HG02678 (cell line): ENCODE measurements at regions not wholly inside any gene's neighbourhood (a gene's known extent, or its start where the extent isn't known, plus 50 kb on each side); places are given as distances from the start of the nearest gene placed in this dataset.
"Not testable (repeated sequence)": the region's sequence is repeated elsewhere in the genome, so short reads cannot be mapped to it uniquely, and the experiment has no call there.

Experiments used
- ATAC-seq: cut with Tn5 transposase; IDR thresholded peaks from one replicate; pipeline ENCODE4 v1.9.1; 2021; ENCODE audit warnings: mild to moderate bottlenecking, moderate library complexity; ENCODE audit not compliant: unreplicated experiment

DNA sequence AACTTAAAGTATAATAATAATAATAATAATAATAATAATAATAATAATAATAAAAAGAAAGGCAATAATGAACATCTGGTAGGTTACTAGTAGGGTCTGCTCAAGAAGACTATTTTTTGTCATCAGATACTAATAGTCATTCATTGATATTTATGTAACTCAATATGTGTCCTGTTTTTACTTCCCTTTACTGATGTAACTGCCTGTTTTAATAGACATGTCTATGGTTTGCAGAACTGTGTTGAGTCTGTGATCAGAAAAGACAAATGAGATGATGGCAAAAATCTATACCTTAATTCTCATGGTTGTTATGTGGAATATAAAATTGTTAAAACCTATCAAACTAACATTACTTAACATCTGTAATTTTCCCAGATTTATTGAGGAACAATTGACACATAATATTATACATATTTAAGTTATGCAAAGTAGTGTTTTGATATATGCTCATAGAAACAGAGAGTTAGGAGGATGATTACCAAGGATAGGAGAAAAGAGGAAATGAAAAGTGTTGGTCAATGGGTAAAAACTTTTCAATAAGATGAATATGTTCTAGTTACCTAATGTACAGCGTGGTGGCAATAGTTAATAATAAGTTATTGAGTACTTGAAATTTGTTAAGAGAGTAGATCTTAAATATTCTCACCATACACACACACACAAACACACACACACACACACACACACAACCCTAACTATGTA lies 699.4 kb downstream of the ZPLD1 start:
- ATAC-seq, result peak; percentile 88

DNA sequence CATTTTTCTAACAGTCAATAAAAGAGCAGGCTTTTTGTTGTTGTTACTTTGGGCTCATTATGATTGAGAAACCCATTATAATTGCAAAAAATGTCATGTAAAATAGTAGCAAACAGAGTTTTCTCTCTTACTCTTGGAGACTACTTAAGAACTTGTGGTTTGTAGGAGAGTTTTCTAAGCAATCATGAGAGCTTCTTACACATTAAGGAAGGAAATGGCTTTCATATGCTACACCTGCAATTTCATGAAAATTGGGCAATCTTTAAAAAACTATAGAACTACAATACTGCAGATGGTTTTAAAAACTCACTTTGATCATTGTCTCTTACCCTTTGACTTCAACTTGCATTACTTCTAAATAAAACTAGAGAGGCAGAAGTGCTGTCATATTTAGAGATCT lies 701.8 kb downstream of the ZPLD1 start:
- ATAC-seq, result no peak

DNA sequence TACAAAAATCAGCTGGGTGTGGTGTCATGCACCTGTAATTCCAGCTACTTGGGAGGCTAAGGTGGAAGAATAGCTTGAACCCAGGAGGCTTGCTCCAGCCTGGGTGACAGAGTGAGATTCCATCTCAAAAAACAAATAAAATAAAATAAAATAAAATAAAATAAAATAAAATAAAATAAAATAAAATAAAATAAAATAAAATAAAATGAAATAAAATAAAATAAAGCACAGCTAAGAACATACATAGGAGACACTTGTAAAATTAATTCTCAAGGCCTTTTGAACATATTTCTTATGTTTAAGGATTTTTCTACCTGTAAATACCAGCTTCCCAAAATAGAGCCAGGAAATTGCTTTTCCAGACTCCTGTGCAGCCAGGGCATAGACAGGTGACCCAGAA lies 703.0 kb downstream of the ZPLD1 start:
- ATAC-seq, result no peak

DNA sequence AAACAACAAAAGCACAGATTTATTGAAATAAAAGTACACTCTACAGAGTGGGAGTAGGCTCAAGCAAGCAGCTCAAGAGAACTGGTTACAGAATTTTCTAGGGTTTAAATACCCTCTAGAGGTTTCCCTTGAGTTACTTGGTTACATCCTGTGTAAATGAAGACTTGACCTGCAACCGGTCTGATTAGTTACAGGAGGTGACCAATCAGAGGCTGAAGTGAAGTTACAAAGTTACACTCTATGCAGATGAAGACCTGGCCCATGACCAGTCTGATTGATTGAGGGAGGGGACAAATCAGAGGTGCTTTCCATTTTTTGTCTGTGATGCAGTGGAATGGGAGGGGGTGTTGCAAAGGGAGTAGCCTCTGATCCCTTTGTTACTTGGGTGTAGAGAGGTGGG lies 723.4 kb downstream of the ZPLD1 start:
- no peak for ATAC-seq

DNA sequence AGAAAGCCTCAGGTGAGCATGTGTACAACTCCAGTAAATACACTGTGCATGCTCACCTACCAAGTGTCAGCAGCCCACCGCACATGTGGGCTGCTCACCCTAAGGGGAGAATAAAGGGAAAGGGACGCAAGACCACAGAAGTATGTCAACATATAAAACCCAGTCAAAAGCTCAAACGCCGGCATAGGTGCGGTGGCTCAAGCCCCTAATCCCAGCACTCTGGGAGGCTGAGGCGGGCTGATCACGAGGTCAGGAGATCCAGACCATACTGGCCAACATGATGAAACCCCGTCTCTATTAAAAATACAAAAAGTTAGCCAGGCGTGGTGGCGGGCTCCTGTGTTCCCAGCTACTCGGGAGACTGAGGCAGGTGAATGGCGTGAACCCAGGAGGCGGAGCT lies 732.1 kb downstream of the ZPLD1 start:
- ATAC-seq, result no peak

DNA sequence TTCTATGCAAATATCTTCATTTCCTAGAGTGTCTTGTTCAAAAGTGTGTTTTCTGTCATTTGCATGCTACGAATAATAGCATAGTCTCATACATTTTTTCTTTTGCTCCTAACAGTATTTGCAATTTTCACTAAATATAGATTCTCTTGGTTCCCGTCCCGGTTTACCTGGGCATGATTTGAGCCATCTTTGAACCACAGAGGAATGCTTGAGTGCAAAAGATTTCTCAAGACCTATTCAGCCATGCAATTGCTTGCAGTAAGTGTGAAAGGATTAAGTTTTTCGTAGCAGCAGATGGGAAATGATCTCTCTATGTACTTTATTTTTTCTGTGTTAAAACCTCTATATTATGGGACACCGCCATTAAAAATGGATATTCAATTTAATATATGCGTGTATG lies 733.0 kb downstream of the ZPLD1 start:
- no peak for ATAC-seq

DNA sequence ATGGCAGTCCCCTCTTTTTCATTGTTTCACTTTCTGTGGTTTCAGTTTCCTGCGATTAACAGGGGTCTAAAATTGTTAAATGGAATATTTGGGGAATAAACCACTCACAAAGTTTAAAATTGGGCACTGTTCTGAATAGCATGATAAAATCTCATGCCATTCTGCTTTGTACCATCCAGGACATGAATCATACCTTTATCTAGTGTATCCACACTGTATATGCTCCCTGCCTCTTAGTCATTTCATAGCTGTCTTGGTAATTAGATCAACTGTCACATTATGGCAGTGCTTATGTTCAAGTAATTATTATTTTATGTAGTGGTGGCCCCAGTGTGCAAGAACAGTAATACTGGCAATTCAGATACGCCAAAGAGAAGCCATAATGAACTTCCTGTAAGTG lies 734.5 kb downstream of the ZPLD1 start:
- no peak for ATAC-seq

DNA sequence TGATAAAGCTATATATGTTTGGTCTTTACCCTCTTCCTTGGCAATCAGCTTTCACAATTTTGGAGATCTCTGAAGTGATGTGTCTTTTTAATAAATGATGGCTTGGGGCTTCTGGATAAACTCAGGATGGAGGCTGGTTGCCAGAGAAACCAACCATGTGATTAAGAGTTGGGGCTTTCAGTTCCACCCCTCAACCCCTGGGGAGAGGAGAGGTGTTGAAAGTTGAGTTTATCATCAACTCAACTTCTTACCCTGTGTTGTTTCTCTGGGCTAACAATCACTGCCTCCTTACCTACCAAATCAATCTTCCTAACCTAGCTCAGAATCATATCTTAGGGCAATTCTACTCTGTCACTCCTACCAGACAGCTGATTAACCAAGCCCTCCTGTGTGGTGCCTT lies 735.8 kb downstream of the ZPLD1 start:
- ATAC-seq, result peak; percentile 66

DNA sequence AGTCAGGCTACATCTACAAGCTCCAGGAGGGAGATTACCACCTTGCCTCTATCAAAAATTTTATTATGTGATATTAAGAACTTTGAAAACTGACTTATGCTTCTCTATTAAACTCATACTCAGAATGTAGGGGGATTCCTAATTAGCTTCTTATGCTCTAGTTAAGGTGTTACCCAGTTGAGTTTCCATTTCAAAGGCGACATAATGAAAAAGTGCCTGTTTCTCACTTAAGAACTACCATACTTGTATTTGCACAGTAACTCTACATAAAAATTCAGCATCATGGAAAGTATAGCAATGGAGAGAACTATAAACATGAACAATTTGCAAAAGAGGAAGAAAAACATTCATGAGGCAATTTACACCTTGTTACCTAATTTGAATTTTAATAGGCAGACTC lies 739.1 kb downstream of the ZPLD1 start:
- no peak for ATAC-seq

DNA sequence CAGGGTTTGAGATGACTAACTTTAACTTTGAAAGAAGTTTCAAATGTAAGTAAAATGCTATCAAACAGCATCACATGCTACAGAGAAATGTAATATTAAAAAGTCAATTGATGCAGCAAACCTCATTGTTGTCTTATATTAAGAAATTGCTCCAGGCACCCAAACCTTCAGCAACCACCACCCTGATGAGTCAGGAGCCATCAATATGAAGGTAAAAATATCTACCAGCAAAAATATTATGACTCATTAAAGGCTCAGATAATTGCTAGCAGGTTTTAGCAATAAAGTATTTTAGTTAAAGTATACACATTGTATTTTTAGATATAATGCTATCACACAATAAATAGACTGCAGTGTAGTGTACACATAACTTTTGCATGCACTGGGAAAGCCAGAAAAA lies 746.3 kb downstream of the ZPLD1 start:
- ATAC-seq, result no peak

DNA sequence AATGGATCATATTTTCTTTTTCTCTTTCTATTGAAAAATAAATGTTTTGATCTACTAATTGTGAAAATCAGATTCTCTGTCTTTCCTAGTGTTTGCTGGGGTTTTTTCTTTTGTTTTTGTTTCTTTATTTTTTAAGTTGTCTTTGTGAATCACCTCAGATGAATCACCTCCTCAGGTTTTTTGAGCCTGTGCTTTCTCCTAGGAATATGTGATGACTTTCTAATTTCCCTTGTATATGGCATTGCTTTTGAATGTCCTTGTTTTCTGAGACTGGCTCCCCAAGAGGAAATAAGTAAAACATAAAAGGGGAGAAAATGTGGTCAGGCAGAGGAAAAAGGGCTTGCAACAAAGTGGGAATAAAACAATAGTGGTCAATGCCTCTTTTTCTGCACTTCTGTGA lies 750.0 kb downstream of the ZPLD1 start:
- no peak for ATAC-seq

DNA sequence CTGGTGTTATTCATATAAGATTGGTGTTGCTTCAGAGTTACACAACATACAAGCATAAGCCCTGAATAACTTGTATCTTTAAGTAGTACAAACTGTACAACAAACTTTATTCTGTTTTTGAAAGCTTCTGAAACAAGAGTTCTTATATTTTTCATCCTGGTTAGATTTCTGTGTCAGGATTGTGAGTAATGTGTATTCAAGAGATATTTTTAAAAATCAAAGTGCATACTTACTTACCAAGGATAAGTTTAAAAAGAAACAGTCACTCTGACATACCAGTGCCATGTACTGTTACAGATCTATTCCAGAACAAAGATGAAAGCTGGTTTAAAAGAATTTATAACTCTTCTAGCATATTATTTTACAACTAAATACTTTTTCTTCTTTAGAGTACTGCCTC lies 755.1 kb downstream of the ZPLD1 start:
- no peak for ATAC-seq

DNA sequence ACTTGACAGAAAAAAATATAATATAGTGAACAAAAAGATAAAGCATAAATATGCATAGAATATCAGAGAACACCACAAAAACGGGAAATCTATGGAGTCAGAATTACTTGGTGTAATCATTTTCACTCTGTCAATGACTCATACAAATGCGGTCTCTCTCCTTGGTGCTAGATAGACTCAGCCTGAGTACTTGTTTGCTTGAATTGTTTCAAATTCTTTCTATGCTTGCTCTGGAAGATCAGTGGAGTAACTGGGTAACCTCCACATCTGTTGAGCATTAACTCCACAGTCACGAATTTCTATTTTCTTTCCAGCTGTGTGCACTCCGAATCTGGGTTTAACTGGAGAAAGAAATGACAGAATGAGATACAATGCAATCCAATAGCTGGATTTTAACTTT lies 760.4 kb downstream of the ZPLD1 start:
- ATAC-seq, result no peak

DNA sequence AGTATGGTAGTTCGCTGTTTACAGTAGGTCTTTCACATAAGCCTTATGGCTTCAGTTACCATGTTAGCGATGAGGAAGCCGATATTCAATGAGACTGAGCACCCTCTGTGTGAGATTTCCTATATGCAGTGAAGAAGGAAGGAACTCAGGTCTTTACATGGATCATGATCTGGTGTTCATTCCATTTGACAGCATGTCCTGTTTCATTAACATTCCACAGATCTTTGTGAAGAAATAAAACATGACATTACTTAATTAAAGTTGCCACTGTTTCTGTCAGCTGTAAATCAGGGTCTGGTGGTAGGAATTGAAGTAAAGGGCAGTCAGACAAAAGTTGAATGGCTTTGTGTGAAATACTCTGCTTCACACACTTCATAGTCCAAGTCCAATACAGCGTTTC lies 768.6 kb downstream of the ZPLD1 start:
- ATAC-seq, result no peak

DNA sequence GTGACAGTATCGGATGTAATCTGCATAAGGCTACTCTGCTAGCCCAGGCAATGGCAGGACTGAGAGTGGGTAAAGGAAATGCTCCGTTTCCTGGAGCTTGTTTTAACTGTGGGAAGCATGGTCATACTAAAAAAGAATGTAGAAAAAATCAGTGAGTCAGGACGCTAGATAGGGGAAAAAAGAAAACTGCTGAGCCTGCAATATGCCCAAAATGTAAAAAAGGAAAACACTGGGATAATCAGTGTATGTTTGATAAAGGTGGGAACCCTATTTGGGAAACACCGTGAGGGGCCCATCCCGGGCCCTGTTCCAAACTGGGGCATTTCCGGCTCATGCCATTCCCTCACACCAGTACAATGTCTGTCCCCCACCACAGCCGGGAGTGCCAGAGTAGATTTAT lies 775.8 kb downstream of the ZPLD1 start:
- ATAC-seq, result no peak

DNA sequence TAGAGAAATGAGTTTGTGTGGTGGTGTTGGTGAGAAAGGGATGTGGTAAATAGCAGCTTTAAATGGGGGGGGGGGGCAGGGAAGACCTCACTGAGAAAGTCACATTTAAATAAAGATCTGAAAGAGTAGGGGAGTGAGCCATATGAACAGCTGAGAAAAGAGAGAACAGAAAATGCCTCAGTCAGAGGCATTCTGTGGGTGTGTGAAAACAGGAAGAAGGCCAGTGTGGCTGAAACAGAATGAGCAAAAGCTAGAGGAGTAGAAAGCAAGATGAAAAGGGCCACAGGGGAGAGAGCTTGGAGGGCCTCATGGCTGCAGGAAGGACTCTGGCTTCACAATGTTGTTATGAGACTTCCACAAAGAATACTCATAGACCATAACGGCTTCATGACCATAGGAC lies 783.3 kb downstream of the ZPLD1 start:
- ATAC-seq, result peak; percentile 100

DNA sequence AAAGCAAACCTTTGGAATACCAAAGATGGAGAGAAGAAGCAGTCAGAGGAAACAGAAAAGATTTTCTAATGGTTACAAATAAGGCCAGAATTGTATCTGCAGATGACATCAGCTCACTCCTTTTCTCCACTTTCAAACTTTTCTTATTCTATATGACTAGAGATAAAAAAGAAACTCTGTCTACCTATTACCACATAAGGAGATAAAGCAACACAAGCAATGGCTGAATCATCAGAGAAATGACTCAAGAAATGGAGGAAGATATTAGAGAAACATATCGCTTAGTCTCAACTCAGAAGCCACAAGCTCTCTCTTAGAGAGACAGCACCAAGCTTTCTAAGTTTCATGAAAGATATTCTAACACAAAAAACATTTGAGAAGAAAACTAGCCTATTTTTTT lies 784.0 kb downstream of the ZPLD1 start:
- no peak for ATAC-seq

DNA sequence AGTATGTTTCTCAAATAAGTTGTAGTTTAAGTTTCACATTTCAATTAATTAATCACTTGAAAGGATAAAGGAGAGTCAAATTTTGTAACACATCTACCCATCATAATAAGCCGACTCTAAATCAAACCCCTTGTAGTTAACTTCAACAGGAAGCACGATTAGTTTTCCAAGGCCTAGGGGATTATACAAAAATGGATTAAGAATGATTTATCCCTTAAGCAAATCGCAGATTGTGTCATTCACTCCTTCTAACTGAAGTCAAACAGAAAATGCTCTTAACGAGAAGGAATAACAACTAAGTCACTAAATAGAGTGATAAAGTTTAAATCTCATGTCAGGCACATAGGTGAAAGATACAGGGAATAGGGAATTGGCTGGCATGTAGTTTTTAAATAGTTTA lies 792.8 kb downstream of the ZPLD1 start:
- no peak for ATAC-seq

DNA sequence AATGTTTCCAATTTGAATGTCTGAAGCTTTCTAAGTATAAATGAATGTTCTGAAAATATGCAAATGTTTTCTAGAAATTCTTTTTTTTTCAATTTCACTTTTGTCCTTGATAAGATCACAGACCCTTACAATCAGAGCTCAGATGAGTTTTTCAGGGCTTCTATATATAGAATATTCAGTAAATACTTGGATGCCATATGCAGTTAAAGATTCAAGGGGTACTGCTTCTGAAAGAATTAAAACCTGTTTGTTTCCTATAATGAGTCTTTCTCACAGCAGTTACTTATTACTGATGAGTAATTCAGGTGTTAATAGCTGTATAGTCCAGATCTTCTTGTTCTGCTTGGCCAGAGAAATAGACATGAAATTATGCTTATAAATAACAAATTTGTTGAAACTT lies 812.6 kb downstream of the ZPLD1 start:
- ATAC-seq, result no peak

DNA sequence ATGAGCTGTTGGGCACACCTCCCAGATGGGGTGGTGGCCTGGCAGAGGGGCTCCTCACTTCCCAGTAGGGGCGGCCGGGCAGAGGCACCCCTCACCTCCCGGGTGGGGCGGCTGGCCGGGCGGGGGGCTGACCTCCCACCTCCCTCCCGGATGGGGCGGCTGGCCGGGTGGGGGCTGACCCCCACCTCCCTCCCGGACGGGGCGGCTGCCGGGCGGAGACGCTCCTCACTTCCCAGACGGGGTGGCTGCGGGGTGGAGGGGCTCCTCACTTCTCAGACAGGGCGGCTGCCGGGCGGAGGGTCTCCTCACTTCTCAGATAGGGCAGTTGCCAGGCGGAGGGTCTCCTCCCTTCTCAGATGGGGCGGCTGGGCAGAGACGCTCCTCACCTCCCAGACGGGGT lies 820.0 kb downstream of the ZPLD1 start:
- not testable (repeated sequence) for ATAC-seq

DNA sequence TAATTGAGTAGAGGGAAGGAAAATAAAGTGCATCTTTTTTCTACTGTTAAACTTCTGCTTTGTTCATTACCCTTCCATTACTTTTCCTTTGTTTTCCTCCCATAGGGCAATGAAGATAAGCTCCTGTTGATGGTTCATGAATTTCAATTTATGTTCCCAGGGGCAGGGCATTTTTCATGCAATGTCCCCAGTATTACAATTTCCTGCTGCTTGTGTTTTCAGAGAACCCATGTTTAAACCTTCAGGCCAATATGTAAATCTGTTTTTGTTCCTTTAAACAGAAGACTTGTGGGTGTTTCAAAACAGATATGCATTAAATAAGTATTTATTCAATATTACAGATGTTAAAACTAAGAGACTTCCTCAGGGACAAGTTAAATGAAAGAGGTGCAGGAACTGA lies 834.5 kb downstream of the ZPLD1 start:
- no peak for ATAC-seq

DNA sequence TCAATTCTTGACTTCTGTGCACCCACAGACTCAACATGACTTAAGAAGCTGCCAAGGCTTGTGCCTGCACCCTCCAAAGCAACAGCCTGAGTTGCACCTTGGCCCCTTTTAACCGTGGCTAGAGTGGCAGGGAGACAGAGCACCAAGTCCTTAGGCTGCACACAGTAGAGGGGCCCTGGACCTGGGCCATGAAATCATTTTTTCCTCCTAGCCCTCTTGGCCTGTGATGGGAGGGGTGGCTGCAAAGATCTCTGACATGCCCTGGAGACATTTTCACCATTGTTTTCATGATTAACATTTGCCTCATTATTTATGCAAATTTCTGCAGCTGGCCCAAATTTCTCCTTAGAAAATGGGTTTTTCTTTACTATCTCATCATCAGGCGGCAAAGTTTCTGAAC lies 836.8 kb downstream of the ZPLD1 start:
- ATAC-seq, result no peak

DNA sequence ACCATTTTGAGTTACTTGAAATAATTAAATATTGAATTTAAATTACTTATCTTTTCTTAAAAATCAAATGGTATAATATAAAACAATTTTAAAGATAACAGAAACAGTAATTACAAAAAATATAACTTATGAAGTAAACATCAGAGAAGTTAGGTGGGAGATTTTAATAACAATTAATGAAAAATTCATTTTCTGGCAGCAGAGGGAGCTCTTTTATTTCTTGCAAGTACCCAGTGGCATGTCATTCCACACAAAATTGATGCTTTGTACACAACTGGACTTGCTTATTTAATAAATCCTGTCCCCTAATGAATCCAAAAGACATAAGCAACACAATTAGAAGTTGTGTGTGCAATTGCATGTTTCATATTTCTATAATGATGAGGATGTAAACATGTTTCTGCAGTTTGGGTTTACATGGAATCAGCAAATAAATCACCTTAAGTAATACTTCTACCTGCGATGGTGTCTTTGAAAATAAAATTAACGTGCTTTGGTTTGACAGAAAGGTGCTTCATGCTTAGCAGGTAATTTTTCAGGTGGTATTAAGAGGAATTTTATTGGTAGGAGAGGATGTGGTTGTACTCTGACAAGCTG lies 861.3 kb downstream of the ZPLD1 start:
- ATAC-seq, result no peak
